RWPE1 (cell line): ENCODE measurements at regions not wholly inside any gene's neighbourhood (a gene's known extent, or its start where the extent isn't known, plus 50 kb on each side); places are given as distances from the start of the nearest gene placed in this dataset.

Source experiments
- CTCF ChIA-PET: fragments of 350-600 bp; sonication (Branson Sonifier 250); formaldehyde crosslinking; extraction: SDS; loops from one replicate; lab custom pipeline; 2021; lab: Yijun Ruan, JAX
- POLR2A ChIA-PET: fragments of 400-600 bp; formaldehyde crosslinking; extraction: SDS; loops from one replicate; lab custom pipeline; 2020; ENCODE audit warnings: antibody characterized with exemption; ENCODE audit not compliant: low non-redundant PET; lab: Yijun Ruan, JAX
- DNase-seq: peaks from one replicate; pipeline ENCODE4 v3.0.0; 2012; ENCODE audit warnings: low spot score
- H3K27ac ChIP-seq: fragments of 450-650 bp; 2 replicates; pipeline ENCODE4 v1.5.1; 2017
- CTCF ChIP-seq: fragments of 450-650 bp; conservative IDR thresholded peaks from 2 replicates; pipeline ENCODE4 v1.5.1; 2017; ENCODE audit warnings: low read depth, mild to moderate bottlenecking

GRCh38 chr1:63203641-63204040 lies 118.7 kb upstream of the FOXD3 start:
- no peak for DNase-seq
- no peak for TF ChIP-seq CTCF
- no peak overlapping the region for H3K27ac ChIP-seq
- POLR2A ChIA-PET = no interaction called here
- CTCF ChIA-PET = interaction anchor here (0.6 kb wide), 1 partner anchor 17 kb away, joined by 3 read pairs; no protein-coding TSS in a partner anchor

GRCh38 chr1:63205776-63206175 lies 116.6 kb upstream of the FOXD3 start:
- TF ChIP-seq CTCF = no peak
- POLR2A ChIA-PET = no interaction called here
- DNase-seq = no peak
- CTCF ChIA-PET = no interaction called here
- H3K27ac ChIP-seq = no peak overlapping the region

- DNase-seq = no peak
- TF ChIP-seq CTCF = no peak
- CTCF ChIA-PET = no interaction called here
- POLR2A ChIA-PET = no interaction called here
- H3K27ac ChIP-seq = no peak overlapping the region
Measured at GRCh38 chr1:63214553-63214952, 107.8 kb upstream of the FOXD3 start.

GRCh38 chr1:63223426-63223825 lies 98.9 kb upstream of the FOXD3 start:
- POLR2A ChIA-PET = no interaction called here
- no peak for DNase-seq
- CTCF ChIA-PET = no interaction called here
- no peak for TF ChIP-seq CTCF
- no peak overlapping the region for H3K27ac ChIP-seq

- no peak overlapping the region for H3K27ac ChIP-seq
- ChIA-PET POLR2A (no interaction called here), CTCF (interaction anchor here (0.5 kb wide), 1 partner anchor 349 kb away, joined by 3 read pairs; no protein-coding TSS in a partner anchor)
- DNase-seq = no peak
- TF ChIP-seq CTCF = no peak
Measured at GRCh38 chr1:63230722-63231121, 91.6 kb upstream of the FOXD3 start.

- no peak overlapping the region for H3K27ac ChIP-seq
- DNase-seq = no peak
- POLR2A ChIA-PET = no interaction called here
- CTCF ChIA-PET = interaction anchor here (0.6 kb wide), 1 partner anchor 44 kb away, joined by 3 read pairs; no protein-coding TSS in a partner anchor
- TF ChIP-seq CTCF = no peak
Measured at GRCh38 chr1:63238721-63239120, 83.6 kb upstream of the FOXD3 start.

- POLR2A ChIA-PET = no interaction called here
- CTCF ChIA-PET = no interaction called here
- no peak for DNase-seq
- no peak overlapping the region for H3K27ac ChIP-seq
- TF ChIP-seq CTCF = no peak
Measured at GRCh38 chr1:63245186-63245585, 77.2 kb upstream of the FOXD3 start.
